H1 (cell line): ENCODE measurements at regions not wholly inside any gene's neighbourhood (a gene's known extent, or its start where the extent isn't known, plus 50 kb on each side); places are given as distances from the start of the nearest gene placed in this dataset.

Experiments
- CTCF ChIA-PET: fragments of 300-600 bp; sonication (Branson Sonifier 250); formaldehyde crosslinking; loops from one replicate; lab custom pipeline; 2021; ENCODE audit not compliant: partially characterized antibody; lab: Charles Lee
- POLR2A ChIA-PET: fragments of 300-600 bp; sonication (Branson Sonifier 250); formaldehyde crosslinking; loops from one replicate; lab custom pipeline; 2021; ENCODE audit warnings: inconsistent platforms; ENCODE audit not compliant: partially characterized antibody; lab: Charles Lee
- DNase-seq, 2 experiments: peaks; one replicate each; pipeline versions ENCODE4 v3.0.0 to v3.0.0-alpha.2; 2010 to 2022; ENCODE audit warnings: low spot score in 2 of 2, low read depth in 1 of 2, mixed read lengths in 1 of 2
- FAIRE-seq: peaks from 2 replicates; lab custom pipeline; 2011; peaks lifted over from hg19 to GRCh38; lab: Jason Lieb, UNC
- H2AFZ ChIP-seq: 2 replicates; pipeline ENCODE4 v1.8.1; 2012; ENCODE audit warnings: low read length, inconsistent platforms
- H2AK5ac ChIP-seq: 2 replicates; pipeline ENCODE4 v1.6.1; 2013; ENCODE audit warnings: low read depth, low read length
- H2BK120ac ChIP-seq: replicated peaks from 2 replicates; pipeline ENCODE3; 2013; ENCODE audit warnings: low read depth, low read length, inconsistent platforms
- H2BK12ac ChIP-seq: 2 replicates; pipeline ENCODE4 v1.6.1; 2013; ENCODE audit warnings: low read depth, low read length
- H2BK15ac ChIP-seq: 2 replicates; pipeline ENCODE4 v1.6.1; 2013; ENCODE audit warnings: low read length
- H2BK20ac ChIP-seq: 2 replicates; pipeline ENCODE4 v1.6.1; 2013; ENCODE audit warnings: low read length
- H2BK5ac ChIP-seq: 2 replicates; pipeline ENCODE4 v1.6.1; 2013; ENCODE audit warnings: low read depth, low read length
- H3K14ac ChIP-seq: 2 replicates; pipeline ENCODE4 v1.6.1; 2013; ENCODE audit warnings: inconsistent platforms; ENCODE audit not compliant: insufficient read length
- H3K18ac ChIP-seq: 2 replicates; pipeline ENCODE4 v1.6.1; 2013; ENCODE audit warnings: low read length; ENCODE audit errors: extremely low read depth
- H3K23ac ChIP-seq: 2 replicates; pipeline ENCODE4 v1.6.1; 2013; ENCODE audit warnings: inconsistent platforms; ENCODE audit not compliant: insufficient read length
- H3K23me2 ChIP-seq: 2 replicates; pipeline ENCODE4 v1.6.1; 2013; ENCODE audit warnings: low read depth, low read length
- H3K27ac ChIP-seq: 2 replicates; pipeline ENCODE4 v1.6.1; 2011; ENCODE audit warnings: low read depth, low read length, inconsistent platforms
- H3K27me3 ChIP-seq, 4 experiments: replicated peaks in 1 of 4; 1 replicate in 1 of 4; 2 replicates in 3 of 4; pipeline versions ENCODE4 v1.6.1 to v1.8.1; 2011 to 2013; ENCODE audit warnings: low read length in 3 of 4, mild to moderate bottlenecking in 3 of 4, inconsistent platforms in 2 of 4, mixed read lengths in 2 of 4, moderate library complexity in 1 of 4; ENCODE audit not compliant: control insufficient read depth in 3 of 4, insufficient read depth in 3 of 4; ENCODE audit errors: extremely low read depth in 1 of 4
- H3K36me3 ChIP-seq, 4 experiments: 2 replicates each; pipeline versions ENCODE4 v1.6.1 to v1.8.1; 2011 to 2013; ENCODE audit warnings: mild to moderate bottlenecking in 4 of 4, low read length in 3 of 4, moderate library complexity in 2 of 4, control low read depth in 1 of 4, inconsistent platforms in 1 of 4; ENCODE audit not compliant: insufficient read depth in 4 of 4, control insufficient read depth in 2 of 4
- H3K4ac ChIP-seq: replicated peaks from 2 replicates; pipeline ENCODE3; 2013; ENCODE audit warnings: low read length, low read depth, mixed read lengths, inconsistent platforms; ENCODE audit not compliant: insufficient read length
- H3K4me1 ChIP-seq, 4 experiments: replicated peaks in 1 of 4; 1 replicate in 1 of 4; 2 replicates in 3 of 4; pipeline versions ENCODE4 v1.6.1 to v1.8.1; 2011 to 2013; ENCODE audit warnings: low read length in 3 of 4, inconsistent platforms in 2 of 4, mixed read lengths in 1 of 4; ENCODE audit not compliant: insufficient read depth in 4 of 4, control insufficient read depth in 3 of 4
- H3K4me2 ChIP-seq, 2 experiments: 2 replicates each; pipeline versions ENCODE4 v1.6.1 to v1.8.1; 2011 to 2013; ENCODE audit warnings: low read depth in 2 of 2, low read length in 2 of 2, control low read depth in 1 of 2, inconsistent platforms in 1 of 2, mild to moderate bottlenecking in 1 of 2; ENCODE audit not compliant: insufficient read depth in 1 of 2
- H3K4me3 ChIP-seq, 4 experiments: fragments of 200-600, 300-600 bp in 1 of 4; sonication (generic), shearing (Covaris generic), sonication (Bioruptor Twin) in 1 of 4; 2 replicates each; pipeline versions ENCODE4 v1.5.1 to v1.8.1; 2011 to 2016; ENCODE audit warnings: low read length in 4 of 4, low read depth in 3 of 4, control low read depth in 2 of 4, inconsistent platforms in 2 of 4, mild to moderate bottlenecking in 2 of 4, mixed read lengths in 1 of 4, moderate library complexity in 1 of 4; ENCODE audit not compliant: insufficient read depth in 2 of 4; ENCODE audit errors: extremely low read depth in 1 of 4
- H3K56ac ChIP-seq: replicated peaks from 2 replicates; pipeline ENCODE3; 2013; ENCODE audit warnings: low read depth, mild to moderate bottlenecking, mixed read lengths, low read length, inconsistent platforms; ENCODE audit not compliant: insufficient read length
- H3K79me1 ChIP-seq: 2 replicates; pipeline ENCODE4 v1.6.1; 2013; ENCODE audit warnings: low read depth, low read length, control low read depth
- H3K79me2 ChIP-seq, 2 experiments: 2 replicates each; pipeline versions ENCODE4 v1.6.1 to v1.8.1; 2012 to 2013; ENCODE audit warnings: low read length in 2 of 2, mild to moderate bottlenecking in 2 of 2, inconsistent platforms in 1 of 2; ENCODE audit not compliant: insufficient read depth in 2 of 2, control insufficient read depth in 1 of 2
- H3K9ac ChIP-seq, 4 experiments: replicated peaks in 1 of 4; 1 replicate in 1 of 4; 2 replicates in 3 of 4; pipeline versions ENCODE4 v1.6.1 to v1.8.1; 2011 to 2013; ENCODE audit warnings: low read depth in 3 of 4, low read length in 3 of 4, control low read depth in 2 of 4, mild to moderate bottlenecking in 2 of 4, moderate library complexity in 2 of 4, inconsistent platforms in 1 of 4; ENCODE audit errors: extremely low read depth in 1 of 4
- H3K9me3 ChIP-seq, 2 experiments: 2 replicates each; pipeline versions ENCODE4 v1.6.1 to v1.8.1; 2012 to 2013; ENCODE audit warnings: mild to moderate bottlenecking in 2 of 2, moderate library complexity in 2 of 2, control low read depth in 1 of 2, inconsistent platforms in 1 of 2, low read depth in 1 of 2, low read length in 1 of 2, mixed read lengths in 1 of 2; ENCODE audit not compliant: insufficient read depth in 2 of 2
- H4K20me1 ChIP-seq, 2 experiments: replicated peaks in 1 of 2; 2 replicates each; pipeline versions ENCODE3 to v1.8.1; 2011 to 2013; ENCODE audit warnings: inconsistent platforms in 2 of 2, low read length in 2 of 2, mild to moderate bottlenecking in 1 of 2; ENCODE audit not compliant: insufficient read depth in 2 of 2, control insufficient read depth in 1 of 2
- H4K5ac ChIP-seq: 2 replicates; pipeline ENCODE4 v1.6.1; 2013; ENCODE audit warnings: low read length, low read depth, mixed read lengths, inconsistent platforms; ENCODE audit not compliant: insufficient read length
- H4K8ac ChIP-seq: 2 replicates; pipeline ENCODE4 v1.8.0; 2013; ENCODE audit warnings: mild to moderate bottlenecking, moderate library complexity, low read length, inconsistent platforms; ENCODE audit not compliant: insufficient read depth; ENCODE audit errors: extremely low read depth
- H4K91ac ChIP-seq: replicated peaks from 2 replicates; pipeline ENCODE3; 2013; ENCODE audit warnings: low read length, mixed read lengths, inconsistent platforms; ENCODE audit not compliant: insufficient read length
- ATF3 ChIP-seq: IDR thresholded peaks from 2 replicates; pipeline ENCODE4 v1.6.1; 2011; ENCODE audit warnings: low read depth, mild to moderate bottlenecking, low read length; ENCODE audit not compliant: insufficient read depth
- CEBPB ChIP-seq: IDR thresholded peaks from 2 replicates; pipeline ENCODE4 v1.6.1; 2012; ENCODE audit warnings: low read depth, low read length
- MAX ChIP-seq: IDR thresholded peaks from 2 replicates; pipeline ENCODE4 v1.6.1; 2012; ENCODE audit warnings: inconsistent platforms
- TBP ChIP-seq: IDR thresholded peaks from 2 replicates; pipeline ENCODE4 v1.6.1; 2011; ENCODE audit warnings: low read depth, low read length, improper control_type of control experiment
- WGBS, 2 experiments: shearing (Covaris generic) in 1 of 2; methylation state at CpG; one replicate each; pipeline versions ENCODE4 v1.1.6 to v1.1.7; 2013 to 2015; ENCODE audit warnings: low lambda C conversion rate in 2 of 2, mixed read lengths in 2 of 2, inconsistent platforms in 1 of 2, low coverage in 1 of 2, missing lambda C conversion rate in 1 of 2; ENCODE audit not compliant: insufficient replicate concordance in 2 of 2, insufficient coverage in 1 of 2, insufficient read length in 1 of 2; ENCODE audit errors: extremely low coverage in 1 of 2, missing lambda C conversion rate in 1 of 2; 5-methylcytosine and 5-hydroxymethylcytosine counted together

GRCh38 chr13:39282400-39282972 lies 244.2 kb downstream of the NHLRC3 start:
- H3K79me2 ChIP-seq, result no peaks in the 10 kb centered on the region
- no peak for FAIRE-seq
- TF ChIP-seq CEBPB (no peak), MAX (no peak), TBP (no peak), ATF3 (no peak)

More at GRCh38 chr13:39282400-39282972, 244.2 kb downstream of the NHLRC3 start:
- Histone ChIP-seq H2AK5ac (no peak overlapping the region), H3K27ac (no peak overlapping the region), H3K4me3 (no peak overlapping the region), H3K18ac (no peak overlapping the region), H4K91ac (no peak overlapping the region), H2BK20ac (no peak overlapping the region), H4K8ac (no peak overlapping the region), H2AFZ (no peak overlapping the region), H3K9ac (no peak overlapping the region), H3K56ac (no peak overlapping the region), H3K4me2 (no peak overlapping the region), H3K4me1 (no peaks in the 10 kb centered on the region), H4K20me1 (no peaks in the 10 kb centered on the region), H3K4ac (no peak overlapping the region), H3K14ac (no peak overlapping the region), H2BK5ac (no peak overlapping the region), H2BK15ac (no peak overlapping the region), H3K27me3 (no peaks in the 10 kb centered on the region), H3K79me1 (no peaks in the 10 kb centered on the region), H3K36me3 (no peaks in the 10 kb centered on the region), H4K5ac (no peak overlapping the region), H3K9me3 (no peaks in the 10 kb centered on the region), H3K23me2 (no peaks in the 10 kb centered on the region), H2BK12ac (no peak overlapping the region), H2BK120ac (no peak overlapping the region), H3K23ac (no peak overlapping the region)
- POLR2A ChIA-PET, result no interaction called here
- no peak for DNase-seq
- 78% methylated on average over 4 of the region's 4 CpGs; no CpG with 5 or more reads in 1 of the 2 experiments for WGBS, 2 experiments
- CTCF ChIA-PET, result interaction anchor here (1.2 kb wide), 1 partner anchor 8 kb away, joined by 4 read pairs; no protein-coding TSS in a partner anchor
